ENCODE measurements at regions not wholly inside any gene's neighbourhood (a gene's known extent, or its start where the extent isn't known, plus 50 kb on each side); places are given as distances from the start of the nearest gene placed in this dataset.

DNA sequence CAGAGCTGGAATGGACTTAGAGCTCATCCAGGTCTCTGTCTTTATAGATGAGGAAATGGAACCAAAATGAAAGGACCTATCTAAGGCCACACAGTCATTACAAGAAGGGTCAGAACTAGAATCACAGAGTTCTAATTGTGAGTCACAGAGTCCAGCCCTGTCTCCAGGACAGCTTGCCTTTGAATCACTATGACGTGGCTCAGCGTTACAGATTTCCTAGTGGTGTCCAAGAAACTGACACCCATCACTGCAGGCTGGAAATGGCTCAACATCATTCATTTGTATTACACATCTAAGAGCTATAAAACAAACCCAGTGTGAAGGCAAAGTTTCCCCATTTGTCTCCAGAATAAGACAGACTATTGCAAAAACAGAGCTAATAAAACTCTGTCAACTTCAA lies 164.3 kb upstream of the SIX2 start:
- peaks cover 66% of the 10 kb centered on the region for H3K27me3 ChIP-seq
- peaks cover 18% of the 10 kb centered on the region for H3K4me1 ChIP-seq (ENCODE audit: insufficient read depth)
- no peaks in the 10 kb centered on the region for H3K36me3 ChIP-seq (replicated peaks; ENCODE audit: insufficient read depth, low read depth)
- DNase-seq (ENCODE audit: low spot score): no peak
- WGBS (ENCODE audit: low lambda C conversion rate, missing lambda C conversion rate): 60% methylated on average over 2 of the region's 2 CpGs
- no peak overlapping the region for H2AFZ ChIP-seq
- no peak overlapping the region for H3K4me2 ChIP-seq
- no peaks in the 10 kb centered on the region for H4K20me1 ChIP-seq (ENCODE audit: insufficient read depth, poor library complexity, severe bottlenecking)
- no peaks in the 10 kb centered on the region for H3K9me3 ChIP-seq (ENCODE audit: low read depth)
- no peak overlapping the region for H3K4me3 ChIP-seq
- H3K79me2 ChIP-seq: no peaks in the 10 kb centered on the region
- no peaks in the 10 kb centered on the region for H3K9me2 ChIP-seq (replicated peaks; ENCODE audit: insufficient read depth)
- H3K27ac ChIP-seq: no peak overlapping the region
- TF ChIP-seq EZH2phosphoT487 (IDR thresholded peaks at IDR 0.05; ENCODE audit: low read depth, severe bottlenecking, unreplicated experiment) (no peak), EZH2 (IDR thresholded peaks at IDR 0.05; ENCODE audit: borderline replicate concordance) (no peak)
- TF ChIP-seq, protein P1, sequence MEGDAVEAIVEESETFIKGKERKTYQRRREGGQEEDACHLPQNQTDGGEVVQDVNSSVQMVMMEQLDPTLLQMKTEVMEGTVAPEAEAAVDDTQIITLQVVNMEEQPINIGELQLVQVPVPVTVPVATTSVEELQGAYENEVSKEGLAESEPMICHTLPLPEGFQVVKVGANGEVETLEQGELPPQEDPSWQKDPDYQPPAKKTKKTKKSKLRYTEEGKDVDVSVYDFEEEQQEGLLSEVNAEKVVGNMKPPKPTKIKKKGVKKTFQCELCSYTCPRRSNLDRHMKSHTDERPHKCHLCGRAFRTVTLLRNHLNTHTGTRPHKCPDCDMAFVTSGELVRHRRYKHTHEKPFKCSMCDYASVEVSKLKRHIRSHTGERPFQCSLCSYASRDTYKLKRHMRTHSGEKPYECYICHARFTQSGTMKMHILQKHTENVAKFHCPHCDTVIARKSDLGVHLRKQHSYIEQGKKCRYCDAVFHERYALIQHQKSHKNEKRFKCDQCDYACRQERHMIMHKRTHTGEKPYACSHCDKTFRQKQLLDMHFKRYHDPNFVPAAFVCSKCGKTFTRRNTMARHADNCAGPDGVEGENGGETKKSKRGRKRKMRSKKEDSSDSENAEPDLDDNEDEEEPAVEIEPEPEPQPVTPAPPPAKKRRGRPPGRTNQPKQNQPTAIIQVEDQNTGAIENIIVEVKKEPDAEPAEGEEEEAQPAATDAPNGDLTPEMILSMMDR (IDR thresholded peaks at IDR 0.05; ENCODE audit: poor library complexity): no peak

DNA sequence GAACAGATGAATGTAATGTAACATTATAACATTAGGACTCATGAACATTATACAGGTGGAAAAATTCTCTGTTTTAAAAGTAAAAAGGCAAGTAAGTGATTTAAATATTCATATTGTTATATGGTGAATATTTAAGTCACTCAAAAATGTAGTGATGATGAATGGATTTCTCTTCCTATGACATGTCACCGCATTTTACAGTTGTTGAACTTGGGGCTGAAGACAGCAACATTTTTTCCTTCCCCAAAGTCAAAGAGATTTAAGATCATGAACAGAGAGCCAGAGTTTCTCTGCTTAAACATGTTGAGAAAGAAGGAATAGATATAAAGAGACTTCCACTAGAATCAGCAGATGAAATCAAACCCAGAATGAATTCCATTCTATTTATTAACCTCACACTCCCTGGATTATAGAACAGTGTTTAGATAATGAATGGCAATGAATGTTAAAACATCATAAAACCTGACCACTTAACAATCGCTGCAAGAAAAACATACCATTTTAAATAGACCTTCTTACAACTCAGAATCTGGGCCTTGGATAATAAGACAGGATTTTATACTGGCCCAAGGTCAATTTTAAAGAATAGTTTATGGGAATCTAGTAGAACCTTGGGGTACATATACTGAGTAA lies 163.6 kb upstream of the SIX2 start:
- TF ChIP-seq, protein P1 (IDR thresholded peaks at IDR 0.05; ENCODE audit: poor library complexity): no peak
- TF ChIP-seq EZH2phosphoT487 (IDR thresholded peaks at IDR 0.05; ENCODE audit: low read depth, severe bottlenecking, unreplicated experiment) (no peak), EZH2 (IDR thresholded peaks at IDR 0.05; ENCODE audit: borderline replicate concordance) (no peak)
- H3K9me3 ChIP-seq (ENCODE audit: low read depth): no peaks in the 10 kb centered on the region
- no peak overlapping the region for H3K4me3 ChIP-seq
- no peak overlapping the region for H2AFZ ChIP-seq
- H3K27ac ChIP-seq: no peak overlapping the region
- H4K20me1 ChIP-seq (ENCODE audit: insufficient read depth, poor library complexity, severe bottlenecking): no peaks in the 10 kb centered on the region
- H3K27me3 ChIP-seq: peaks cover 72% of the 10 kb centered on the region
- 84% methylated on average over 2 of the region's 2 CpGs for WGBS (ENCODE audit: low lambda C conversion rate, missing lambda C conversion rate)
- peaks cover 20% of the 10 kb centered on the region for H3K4me1 ChIP-seq (ENCODE audit: insufficient read depth)
- DNase-seq (ENCODE audit: low spot score): no peak
- H3K79me2 ChIP-seq: no peaks in the 10 kb centered on the region
- H3K9me2 ChIP-seq (replicated peaks; ENCODE audit: insufficient read depth): no peaks in the 10 kb centered on the region
- H3K4me2 ChIP-seq: no peak overlapping the region
- H3K36me3 ChIP-seq (replicated peaks; ENCODE audit: insufficient read depth, low read depth): no peaks in the 10 kb centered on the region

- no peaks in the 10 kb centered on the region for H3K79me2 ChIP-seq
- WGBS (ENCODE audit: low lambda C conversion rate, missing lambda C conversion rate): 93% methylated on average over 1 of the region's 1 CpG
- no peak overlapping the region for H3K27ac ChIP-seq
- no peaks in the 10 kb centered on the region for H3K36me3 ChIP-seq (replicated peaks; ENCODE audit: insufficient read depth, low read depth)
- H3K4me3 ChIP-seq: no peak overlapping the region
- H3K9me3 ChIP-seq (ENCODE audit: low read depth): no peaks in the 10 kb centered on the region
- H3K9me2 ChIP-seq (replicated peaks; ENCODE audit: insufficient read depth): no peaks in the 10 kb centered on the region
- no peak overlapping the region for H2AFZ ChIP-seq
- no peak for TF ChIP-seq EZH2 (IDR thresholded peaks at IDR 0.05; ENCODE audit: borderline replicate concordance)
- TF ChIP-seq, protein P1 (IDR thresholded peaks at IDR 0.05; ENCODE audit: poor library complexity): no peak
- TF ChIP-seq EZH2phosphoT487 (IDR thresholded peaks at IDR 0.05; ENCODE audit: low read depth, severe bottlenecking, unreplicated experiment): no peak
- peaks cover 79% of the 10 kb centered on the region for H3K27me3 ChIP-seq
- DNase-seq (ENCODE audit: low spot score): no peak
- peaks cover 20% of the 10 kb centered on the region for H3K4me1 ChIP-seq (ENCODE audit: insufficient read depth)
- H3K4me2 ChIP-seq: no peak overlapping the region
- H4K20me1 ChIP-seq (ENCODE audit: insufficient read depth, poor library complexity, severe bottlenecking): no peaks in the 10 kb centered on the region
These were observed 162.9 kb upstream of the SIX2 start for GRCh38 chr2:45172142-45172541.
